Uterus (tissue), 2 donors: ENCODE measurements at regions not wholly inside any gene's neighbourhood (a gene's known extent, or its start where the extent isn't known, plus 50 kb on each side); places are given as distances from the start of the nearest gene placed in this dataset.

Experiments
- POLR2A ChIP-seq, 2 donors: fragments of 450-650 bp; IDR thresholded peaks; one replicate each; pipeline ENCODE4 v1.6.1; 2016; ENCODE audit warnings: antibody characterized with exemption in 2 of 2, mild to moderate bottlenecking in 1 of 2, moderate library complexity in 1 of 2
- TF ChIP-seq, protein P1 (sequence below), 4 experiments: fragments of 200-600 bp in 2 of 4; fragments of 450-650 bp in 2 of 4; sonication (generic) in 2 of 4; IDR thresholded peaks; one replicate each; pipeline ENCODE4 v1.5.1; 2016 to 2019; ENCODE audit warnings: antibody characterized with exemption in 4 of 4, mild to moderate bottlenecking in 2 of 4, moderate library complexity in 1 of 4

- no peak for TF ChIP-seq POLR2A (IDR thresholded peaks at IDR 0.05)
- TF ChIP-seq, protein P1, sequence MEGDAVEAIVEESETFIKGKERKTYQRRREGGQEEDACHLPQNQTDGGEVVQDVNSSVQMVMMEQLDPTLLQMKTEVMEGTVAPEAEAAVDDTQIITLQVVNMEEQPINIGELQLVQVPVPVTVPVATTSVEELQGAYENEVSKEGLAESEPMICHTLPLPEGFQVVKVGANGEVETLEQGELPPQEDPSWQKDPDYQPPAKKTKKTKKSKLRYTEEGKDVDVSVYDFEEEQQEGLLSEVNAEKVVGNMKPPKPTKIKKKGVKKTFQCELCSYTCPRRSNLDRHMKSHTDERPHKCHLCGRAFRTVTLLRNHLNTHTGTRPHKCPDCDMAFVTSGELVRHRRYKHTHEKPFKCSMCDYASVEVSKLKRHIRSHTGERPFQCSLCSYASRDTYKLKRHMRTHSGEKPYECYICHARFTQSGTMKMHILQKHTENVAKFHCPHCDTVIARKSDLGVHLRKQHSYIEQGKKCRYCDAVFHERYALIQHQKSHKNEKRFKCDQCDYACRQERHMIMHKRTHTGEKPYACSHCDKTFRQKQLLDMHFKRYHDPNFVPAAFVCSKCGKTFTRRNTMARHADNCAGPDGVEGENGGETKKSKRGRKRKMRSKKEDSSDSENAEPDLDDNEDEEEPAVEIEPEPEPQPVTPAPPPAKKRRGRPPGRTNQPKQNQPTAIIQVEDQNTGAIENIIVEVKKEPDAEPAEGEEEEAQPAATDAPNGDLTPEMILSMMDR (IDR thresholded peaks at IDR 0.05): no peak
Measured at GRCh38 chr4:57329279-57329678, 219.1 kb upstream of the IGFBP7 start.
